ENCODE measurements at regions not wholly inside any gene's neighbourhood (a gene's known extent, or its start where the extent isn't known, plus 50 kb on each side); places are given as distances from the start of the nearest gene placed in this dataset.
"Not testable (repeated sequence)": the region's sequence is repeated elsewhere in the genome, so short reads cannot be mapped to it uniquely, and the experiment has no call there.

DNA sequence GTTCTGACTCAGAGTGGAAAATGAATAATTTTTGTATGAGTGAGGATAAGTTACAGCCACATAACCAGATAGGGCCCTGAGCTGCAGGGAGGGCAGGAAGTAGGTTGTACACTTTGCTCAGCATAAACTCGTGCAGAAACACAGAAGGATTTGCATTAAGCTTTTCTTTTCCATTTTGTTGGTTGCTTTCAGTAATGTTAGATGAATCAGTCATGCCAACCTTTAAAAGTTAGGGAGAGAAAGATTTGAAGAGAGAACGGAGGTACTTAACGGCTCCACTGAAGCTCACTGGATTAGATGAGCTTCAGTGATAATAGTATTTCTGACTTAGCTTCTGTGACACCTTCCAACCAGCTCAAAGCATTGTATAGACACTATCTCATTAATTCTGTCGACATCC, 348.1 kb downstream of the GATA3 start:
- Histone ChIP-seq H3K36me3 (ENCODE audit: insufficient read depth, low read depth, low read length) (no peaks in the 10 kb centered on the region), H3K9me3 (ENCODE audit: insufficient read depth, low read depth, low read length) (no peaks in the 10 kb centered on the region), H3K27me3 (ENCODE audit: insufficient read depth, low read length) (peaks cover 3% of the 10 kb centered on the region; the same call in 1 of the 2 replicates), H3K9ac (ENCODE audit: low read depth, low read length) (no peak overlapping the region), H3K4me3 (ENCODE audit: low read length) (no peak overlapping the region), H3K4me1 (ENCODE audit: insufficient read depth, low read length) (peaks cover 14% of the 10 kb centered on the region; the same call in 1 of the 2 replicates), H3K27ac (ENCODE audit: low read length) (no peak overlapping the region)

DNA sequence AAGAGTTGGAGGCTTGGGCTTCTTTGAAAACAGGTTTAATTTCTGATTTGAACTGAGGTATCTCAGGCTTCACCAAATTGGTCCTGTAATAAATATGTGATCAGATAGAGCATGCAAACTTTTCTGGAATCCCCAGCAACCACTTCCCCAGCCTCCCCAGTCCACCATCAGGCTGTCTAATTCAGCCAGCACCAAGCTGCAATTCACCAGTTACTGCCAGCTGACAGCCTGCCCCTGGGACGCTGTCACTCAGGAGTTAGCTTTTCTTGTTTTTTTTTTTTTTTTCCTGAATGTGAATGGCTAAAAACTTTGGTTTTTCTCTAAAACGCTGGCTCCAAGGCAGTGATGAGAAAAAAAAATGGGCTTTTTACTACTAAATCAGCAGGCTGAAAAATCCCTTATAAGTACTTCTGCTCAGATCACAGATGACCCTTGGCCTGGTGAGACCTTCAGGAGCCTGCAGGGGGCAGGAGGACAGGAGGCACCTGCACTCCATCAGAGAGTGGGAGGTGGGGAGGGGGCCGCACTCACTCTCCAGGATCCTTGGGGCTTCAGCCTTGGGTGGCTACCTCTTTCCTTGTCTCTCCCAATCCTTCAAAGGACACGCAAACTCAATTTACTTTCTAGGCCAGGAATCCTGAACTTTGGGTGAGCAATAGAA, 349.4 kb downstream of the GATA3 start:
- Histone ChIP-seq H3K27me3 (ENCODE audit: insufficient read depth, low read length) (peaks cover 3% of the 10 kb centered on the region; the same call in 1 of the 2 replicates), H3K4me3 (ENCODE audit: low read length) (no peak overlapping the region), H3K9me3 (ENCODE audit: insufficient read depth, low read depth, low read length) (no peaks in the 10 kb centered on the region), H3K27ac (ENCODE audit: low read length) (no peak overlapping the region), H3K36me3 (ENCODE audit: insufficient read depth, low read depth, low read length) (no peaks in the 10 kb centered on the region), H3K9ac (ENCODE audit: low read depth, low read length) (no peak overlapping the region), H3K4me1 (ENCODE audit: insufficient read depth, low read length) (peaks cover 17% of the 10 kb centered on the region; the same call in 1 of the 2 replicates)

DNA sequence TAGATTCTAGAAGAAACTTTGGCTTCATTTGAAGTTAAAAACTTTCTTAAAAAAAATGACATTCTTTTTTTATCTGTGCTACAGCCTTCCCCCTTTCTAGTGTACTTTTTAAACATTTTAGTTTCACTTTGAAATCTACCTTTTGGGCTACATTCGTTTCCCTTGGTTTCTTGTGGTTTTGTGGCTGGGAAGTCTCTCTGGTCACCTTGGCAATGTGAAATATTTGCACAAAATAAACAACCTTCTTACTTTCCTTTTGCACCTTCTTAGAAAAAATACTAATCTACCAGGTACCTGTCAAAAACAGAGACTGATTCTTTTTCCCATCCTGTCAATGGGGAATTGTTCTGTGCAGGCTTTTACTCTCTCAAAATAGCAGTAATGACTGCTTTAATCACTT, 350.2 kb downstream of the GATA3 start:
- no peak overlapping the region for H3K9ac ChIP-seq (ENCODE audit: low read depth, low read length)
- H3K4me1 ChIP-seq (ENCODE audit: insufficient read depth, low read length), result peaks cover 17% of the 10 kb centered on the region; the same call in 1 of the 2 replicates
- H3K27ac ChIP-seq (ENCODE audit: low read length), result no peak overlapping the region
- H3K4me3 ChIP-seq (ENCODE audit: low read length), result no peak overlapping the region
- H3K9me3 ChIP-seq (ENCODE audit: insufficient read depth, low read depth, low read length), result no peaks in the 10 kb centered on the region
- H3K27me3 ChIP-seq (ENCODE audit: insufficient read depth, low read length), result peaks cover 3% of the 10 kb centered on the region; the same call in 1 of the 2 replicates
- no peaks in the 10 kb centered on the region for H3K36me3 ChIP-seq (ENCODE audit: insufficient read depth, low read depth, low read length)

DNA sequence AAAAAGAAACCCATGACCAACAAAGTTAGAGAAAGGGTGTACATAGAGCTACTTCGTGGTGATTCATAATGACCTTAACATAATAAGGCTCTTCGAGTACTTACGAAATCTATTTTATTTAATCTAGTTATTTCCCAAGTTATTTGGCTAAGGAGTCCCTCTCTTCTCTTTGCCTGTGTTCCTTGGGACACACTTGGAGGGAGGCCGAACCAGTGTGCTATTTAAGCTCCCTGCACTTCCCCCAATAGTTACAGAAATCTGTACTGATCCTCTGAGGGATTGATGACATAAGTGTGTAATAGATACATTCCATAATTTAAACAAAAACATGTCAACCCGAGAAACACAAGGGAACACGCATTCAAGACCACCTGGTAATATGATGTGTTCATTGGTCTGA, 351.1 kb downstream of the GATA3 start:
- H3K4me1 ChIP-seq (ENCODE audit: insufficient read depth, low read length), result peaks cover 9% of the 10 kb centered on the region; the same call in 1 of the 2 replicates
- H3K27ac ChIP-seq (ENCODE audit: low read length), result no peak overlapping the region

DNA sequence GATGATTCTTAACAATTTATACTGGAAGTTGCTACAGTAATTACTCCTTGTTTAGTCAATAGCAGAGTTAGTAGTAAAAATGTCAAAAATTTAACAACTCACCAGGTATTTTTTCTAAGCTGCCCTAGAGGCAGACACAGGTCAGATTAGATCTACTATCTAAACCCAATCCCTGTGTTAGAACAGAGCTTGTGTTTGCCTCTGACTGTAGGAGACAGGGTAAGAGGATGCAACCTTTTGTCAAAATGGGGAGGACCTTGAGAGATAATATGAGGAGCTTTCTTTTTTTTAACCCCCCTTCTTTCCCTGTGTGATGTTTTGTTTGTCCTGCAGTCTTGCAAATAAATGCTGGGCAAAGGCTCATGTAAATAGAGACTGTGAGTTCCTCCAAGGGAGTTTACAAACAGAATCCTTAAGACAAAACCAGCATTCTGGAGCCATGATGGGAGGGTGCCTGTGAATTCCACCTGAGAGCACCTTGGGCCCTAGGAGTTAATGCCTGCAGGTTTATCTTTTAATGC, 353.1 kb downstream of the GATA3 start:
- Histone ChIP-seq H3K4me1 (ENCODE audit: insufficient read depth, low read length) (peaks cover 11% of the 10 kb centered on the region; the same call in 1 of the 2 replicates), H3K9me3 (ENCODE audit: insufficient read depth, low read depth, low read length) (no peaks in the 10 kb centered on the region), H3K27ac (ENCODE audit: low read length) (no peak overlapping the region), H3K9ac (ENCODE audit: low read depth, low read length) (no peak overlapping the region), H3K36me3 (ENCODE audit: insufficient read depth, low read depth, low read length) (no peaks in the 10 kb centered on the region), H3K27me3 (ENCODE audit: insufficient read depth, low read length) (peaks cover 3% of the 10 kb centered on the region; the same call in 1 of the 2 replicates), H3K4me3 (ENCODE audit: low read length) (no peak overlapping the region)

More for the DNA sequence above, 351.1 kb downstream of the GATA3 start:
- Histone ChIP-seq H3K9ac (ENCODE audit: low read depth, low read length) (no peak overlapping the region), H3K36me3 (ENCODE audit: insufficient read depth, low read depth, low read length) (no peaks in the 10 kb centered on the region), H3K27me3 (ENCODE audit: insufficient read depth, low read length) (peaks cover 3% of the 10 kb centered on the region; the same call in 1 of the 2 replicates), H3K9me3 (ENCODE audit: insufficient read depth, low read depth, low read length) (no peaks in the 10 kb centered on the region), H3K4me3 (ENCODE audit: low read length) (no peak overlapping the region)

DNA sequence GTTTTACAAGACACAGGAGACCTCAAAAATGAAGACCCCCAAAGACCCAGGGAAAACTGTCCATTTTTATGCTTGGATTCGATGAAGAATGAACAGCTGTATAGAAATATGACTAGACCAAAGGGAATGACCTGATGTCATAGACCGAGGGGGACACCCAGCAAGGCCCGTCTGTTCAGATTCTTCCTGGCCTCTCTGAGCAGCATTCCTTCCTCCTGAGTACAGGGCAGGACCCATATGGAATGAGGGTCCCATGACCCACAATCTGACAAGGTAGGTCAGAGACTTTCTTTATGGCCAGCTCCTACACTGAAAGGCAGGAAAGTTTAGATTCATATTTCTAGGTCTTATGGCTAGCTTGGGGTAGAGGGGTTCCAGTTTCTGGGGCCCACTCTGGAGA, 356.0 kb downstream of the GATA3 start:
- H3K27me3 ChIP-seq (ENCODE audit: insufficient read depth, low read length), result peaks cover 3% of the 10 kb centered on the region; the same call in 1 of the 2 replicates
- H3K4me1 ChIP-seq (ENCODE audit: insufficient read depth, low read length), result peaks cover 11% of the 10 kb centered on the region; the same call in 1 of the 2 replicates
- no peak overlapping the region for H3K27ac ChIP-seq (ENCODE audit: low read length)
- no peak overlapping the region for H3K4me3 ChIP-seq (ENCODE audit: low read length)
- no peaks in the 10 kb centered on the region for H3K9me3 ChIP-seq (ENCODE audit: insufficient read depth, low read depth, low read length)
- no peak overlapping the region for H3K9ac ChIP-seq (ENCODE audit: low read depth, low read length)
- no peaks in the 10 kb centered on the region for H3K36me3 ChIP-seq (ENCODE audit: insufficient read depth, low read depth, low read length)

DNA sequence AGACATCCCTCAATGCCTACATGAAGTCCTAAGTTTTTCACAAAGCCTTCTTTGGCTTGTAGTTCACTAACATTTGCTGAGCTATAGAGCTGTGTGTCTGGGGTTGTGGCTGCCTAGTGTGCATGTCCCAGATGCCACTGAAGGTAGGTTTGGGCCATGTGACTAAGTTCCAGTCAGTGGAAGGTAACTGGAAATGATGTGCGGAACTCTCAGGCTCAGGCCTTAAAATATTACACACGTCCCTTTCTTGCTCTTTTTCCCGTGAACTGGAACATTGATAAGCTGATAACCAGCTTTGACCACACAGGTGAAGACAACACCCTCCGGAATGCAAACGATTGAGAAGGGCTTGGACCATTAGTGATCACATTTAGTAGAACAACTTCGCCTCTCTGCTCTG, 358.1 kb downstream of the GATA3 start:
- Histone ChIP-seq H3K9ac (ENCODE audit: low read depth, low read length) (no peak overlapping the region), H3K4me1 (ENCODE audit: insufficient read depth, low read length) (peaks cover 7% of the 10 kb centered on the region; the same call in 1 of the 2 replicates), H3K9me3 (ENCODE audit: insufficient read depth, low read depth, low read length) (no peaks in the 10 kb centered on the region), H3K27me3 (ENCODE audit: insufficient read depth, low read length) (no peaks in the 10 kb centered on the region), H3K27ac (ENCODE audit: low read length) (no peak overlapping the region), H3K36me3 (ENCODE audit: insufficient read depth, low read depth, low read length) (no peaks in the 10 kb centered on the region), H3K4me3 (ENCODE audit: low read length) (no peak overlapping the region)

DNA sequence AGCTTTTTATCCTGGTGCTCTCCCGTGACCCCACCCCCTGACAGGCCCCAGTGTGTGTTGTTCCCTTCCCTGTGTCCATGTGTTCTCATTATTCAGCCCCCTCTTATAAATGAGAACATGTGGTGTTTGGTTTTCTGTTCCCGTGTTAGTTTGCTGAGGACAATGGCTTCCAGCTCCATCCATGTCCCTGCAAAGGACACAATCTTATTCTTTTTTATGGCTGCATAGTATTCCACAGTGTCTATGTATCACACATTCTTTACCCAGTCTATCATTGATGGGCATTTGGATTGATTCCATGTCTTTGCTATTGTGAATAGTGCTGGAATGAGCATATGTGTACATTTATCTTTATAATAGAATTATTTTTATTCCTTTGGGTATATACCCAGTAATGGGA, 360.5 kb downstream of the GATA3 start:
- not testable (repeated sequence) for H3K4me1 ChIP-seq (ENCODE audit: insufficient read depth, low read length); H3K27me3 ChIP-seq (ENCODE audit: insufficient read depth, low read length); H3K9me3 ChIP-seq (ENCODE audit: insufficient read depth, low read depth, low read length); H3K36me3 ChIP-seq (ENCODE audit: insufficient read depth, low read depth, low read length); H3K9ac ChIP-seq (ENCODE audit: low read depth, low read length); H3K4me3 ChIP-seq (ENCODE audit: low read length); H3K27ac ChIP-seq (ENCODE audit: low read length)

DNA sequence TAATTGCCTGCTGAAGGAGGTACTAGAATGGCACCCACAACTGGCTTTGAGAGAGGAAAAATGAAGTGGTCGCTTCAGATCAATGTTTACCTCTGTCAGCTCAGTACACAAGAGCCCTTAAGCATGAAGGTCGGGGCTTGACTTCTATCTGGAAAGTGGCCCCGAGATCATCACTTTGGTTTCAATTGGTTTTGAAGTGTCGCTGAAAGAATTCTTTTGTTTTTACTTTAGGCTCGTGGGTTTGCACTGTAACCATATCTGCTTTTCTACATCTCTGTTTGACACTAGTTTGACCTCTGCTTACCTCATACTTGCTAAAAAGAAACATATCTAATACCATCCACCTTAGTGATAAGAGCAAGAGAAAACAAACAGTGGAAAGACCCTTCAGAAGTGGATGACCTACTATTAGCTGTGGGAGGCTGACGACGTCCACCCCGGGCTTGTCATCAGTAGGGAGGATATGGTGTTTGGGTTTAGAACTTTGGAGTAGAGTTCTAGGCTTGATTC, 361.8 kb downstream of the GATA3 start:
- Histone ChIP-seq H3K27me3 (ENCODE audit: insufficient read depth, low read length) (no peaks in the 10 kb centered on the region), H3K4me3 (ENCODE audit: low read length) (no peak overlapping the region), H3K4me1 (ENCODE audit: insufficient read depth, low read length) (no peaks in the 10 kb centered on the region), H3K9me3 (ENCODE audit: insufficient read depth, low read depth, low read length) (no peaks in the 10 kb centered on the region), H3K9ac (ENCODE audit: low read depth, low read length) (no peak overlapping the region), H3K36me3 (ENCODE audit: insufficient read depth, low read depth, low read length) (no peaks in the 10 kb centered on the region), H3K27ac (ENCODE audit: low read length) (no peak overlapping the region)

DNA sequence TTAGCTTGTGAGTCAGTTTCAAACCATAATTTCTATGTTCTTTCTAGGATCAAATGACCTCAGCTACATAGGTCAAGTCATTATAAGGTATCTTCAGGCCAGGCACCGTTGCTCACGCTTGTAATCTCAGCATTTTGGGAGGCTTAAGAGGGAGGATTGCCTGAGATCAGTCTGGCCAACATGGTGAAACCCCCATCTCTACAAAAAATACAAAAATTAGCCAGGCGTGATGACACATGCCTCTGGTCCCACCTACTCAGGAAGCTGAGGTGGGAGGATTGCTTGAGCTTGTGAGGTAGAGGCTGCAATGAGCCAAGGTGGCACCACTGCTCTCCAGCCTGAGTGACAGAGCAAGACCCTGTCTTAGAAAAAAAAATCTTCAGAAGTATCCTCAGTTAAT, 362.3 kb downstream of the GATA3 start:
- H3K4me1 ChIP-seq (ENCODE audit: insufficient read depth, low read length), result no peaks in the 10 kb centered on the region
- H3K27ac ChIP-seq (ENCODE audit: low read length), result no peak overlapping the region
- no peaks in the 10 kb centered on the region for H3K9me3 ChIP-seq (ENCODE audit: insufficient read depth, low read depth, low read length)
- H3K36me3 ChIP-seq (ENCODE audit: insufficient read depth, low read depth, low read length), result no peaks in the 10 kb centered on the region
- H3K9ac ChIP-seq (ENCODE audit: low read depth, low read length), result no peak overlapping the region
- no peak overlapping the region for H3K4me3 ChIP-seq (ENCODE audit: low read length)
- no peaks in the 10 kb centered on the region for H3K27me3 ChIP-seq (ENCODE audit: insufficient read depth, low read length)

DNA sequence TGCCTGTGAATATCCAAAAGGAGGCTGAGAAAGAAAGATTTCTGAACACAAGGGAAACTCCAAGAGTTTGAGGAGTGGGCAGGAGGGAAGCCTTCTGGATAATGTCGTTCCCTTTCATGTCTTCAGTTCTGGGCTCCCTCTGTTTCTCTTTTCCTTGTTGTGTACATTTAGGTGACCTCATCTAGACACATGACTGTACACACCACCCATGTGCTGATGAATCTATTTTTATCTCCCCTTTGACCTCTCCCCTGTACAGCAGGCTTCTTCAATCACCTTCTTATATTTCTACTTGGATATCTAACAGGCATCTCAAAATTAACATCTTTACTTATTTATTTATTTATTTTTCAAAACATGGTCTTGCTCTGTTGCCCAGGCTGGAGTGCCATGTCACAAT, 363.1 kb downstream of the GATA3 start:
- Histone ChIP-seq H3K4me1 (ENCODE audit: insufficient read depth, low read length) (no peaks in the 10 kb centered on the region), H3K9me3 (ENCODE audit: insufficient read depth, low read depth, low read length) (no peaks in the 10 kb centered on the region), H3K9ac (ENCODE audit: low read depth, low read length) (no peak overlapping the region), H3K36me3 (ENCODE audit: insufficient read depth, low read depth, low read length) (no peaks in the 10 kb centered on the region), H3K4me3 (ENCODE audit: low read length) (no peak overlapping the region), H3K27me3 (ENCODE audit: insufficient read depth, low read length) (no peaks in the 10 kb centered on the region), H3K27ac (ENCODE audit: low read length) (no peak overlapping the region)

DNA sequence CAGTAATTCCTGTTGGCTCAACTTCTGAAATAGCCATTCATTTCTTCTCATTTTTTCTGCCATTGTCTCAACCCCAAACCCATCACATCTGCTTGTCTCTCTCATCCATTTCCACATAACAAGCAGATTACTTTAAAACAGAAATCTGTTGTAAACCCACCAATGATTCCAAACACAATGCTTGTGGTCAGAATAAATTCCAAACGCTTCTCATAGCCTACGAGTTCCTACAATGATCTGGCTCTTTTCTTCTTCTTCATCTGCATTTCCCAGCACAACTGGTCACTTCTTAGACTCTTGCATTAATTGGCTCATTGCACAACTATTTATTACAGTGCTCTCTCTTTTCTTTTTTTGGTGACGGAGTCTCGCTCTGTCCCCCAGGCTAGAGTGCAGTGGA, 364.1 kb downstream of the GATA3 start:
- Histone ChIP-seq H3K4me3 (ENCODE audit: low read length) (no peak overlapping the region), H3K27ac (ENCODE audit: low read length) (no peak overlapping the region), H3K9ac (ENCODE audit: low read depth, low read length) (no peak overlapping the region), H3K4me1 (ENCODE audit: insufficient read depth, low read length) (no peaks in the 10 kb centered on the region), H3K9me3 (ENCODE audit: insufficient read depth, low read depth, low read length) (no peaks in the 10 kb centered on the region), H3K36me3 (ENCODE audit: insufficient read depth, low read depth, low read length) (no peaks in the 10 kb centered on the region), H3K27me3 (ENCODE audit: insufficient read depth, low read length) (no peaks in the 10 kb centered on the region)
